Retinal pigment epithelial cell (primary cell): ENCODE measurements at regions not wholly inside any gene's neighbourhood (a gene's known extent, or its start where the extent isn't known, plus 50 kb on each side); places are given as distances from the start of the nearest gene placed in this dataset.

Source experiments
- DNase-seq: peaks from one replicate; pipeline ENCODE4 v3.0.0-alpha.2; 2010; ENCODE audit warnings: low read depth
- H3K4me3 ChIP-seq: 2 replicates; pipeline ENCODE4 v1.5.1; 2011; ENCODE audit warnings: mild to moderate bottlenecking, low read length, control low read depth, moderate library complexity
- TF ChIP-seq, protein P1 (sequence below): conservative IDR thresholded peaks from 2 replicates; pipeline ENCODE4 v1.5.1; 2011; ENCODE audit warnings: low read depth, low read length, control low read depth, inconsistent platforms

DNA sequence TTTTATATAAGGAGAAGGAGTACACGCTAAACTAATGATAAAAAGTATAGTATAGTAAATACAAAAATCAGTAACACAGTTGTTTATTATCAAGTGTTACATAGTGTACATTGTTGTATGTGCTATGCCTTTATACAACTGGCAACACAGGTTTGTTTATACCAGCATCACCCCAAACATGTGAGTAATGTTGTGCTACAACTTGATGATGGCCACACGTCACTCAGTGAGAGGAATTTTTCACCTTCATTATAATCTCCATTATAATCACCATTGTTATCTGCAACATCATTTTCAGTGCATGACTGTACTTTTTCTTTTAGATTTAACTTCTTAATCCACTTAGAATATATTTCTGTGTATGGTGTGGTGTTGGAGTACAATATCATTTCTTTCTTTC is 204.0 kb upstream of the CTNNB1 start:
- no peak overlapping the region for H3K4me3 ChIP-seq
- no peak for DNase-seq
- TF ChIP-seq, protein P1, sequence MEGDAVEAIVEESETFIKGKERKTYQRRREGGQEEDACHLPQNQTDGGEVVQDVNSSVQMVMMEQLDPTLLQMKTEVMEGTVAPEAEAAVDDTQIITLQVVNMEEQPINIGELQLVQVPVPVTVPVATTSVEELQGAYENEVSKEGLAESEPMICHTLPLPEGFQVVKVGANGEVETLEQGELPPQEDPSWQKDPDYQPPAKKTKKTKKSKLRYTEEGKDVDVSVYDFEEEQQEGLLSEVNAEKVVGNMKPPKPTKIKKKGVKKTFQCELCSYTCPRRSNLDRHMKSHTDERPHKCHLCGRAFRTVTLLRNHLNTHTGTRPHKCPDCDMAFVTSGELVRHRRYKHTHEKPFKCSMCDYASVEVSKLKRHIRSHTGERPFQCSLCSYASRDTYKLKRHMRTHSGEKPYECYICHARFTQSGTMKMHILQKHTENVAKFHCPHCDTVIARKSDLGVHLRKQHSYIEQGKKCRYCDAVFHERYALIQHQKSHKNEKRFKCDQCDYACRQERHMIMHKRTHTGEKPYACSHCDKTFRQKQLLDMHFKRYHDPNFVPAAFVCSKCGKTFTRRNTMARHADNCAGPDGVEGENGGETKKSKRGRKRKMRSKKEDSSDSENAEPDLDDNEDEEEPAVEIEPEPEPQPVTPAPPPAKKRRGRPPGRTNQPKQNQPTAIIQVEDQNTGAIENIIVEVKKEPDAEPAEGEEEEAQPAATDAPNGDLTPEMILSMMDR, result no peak

DNA sequence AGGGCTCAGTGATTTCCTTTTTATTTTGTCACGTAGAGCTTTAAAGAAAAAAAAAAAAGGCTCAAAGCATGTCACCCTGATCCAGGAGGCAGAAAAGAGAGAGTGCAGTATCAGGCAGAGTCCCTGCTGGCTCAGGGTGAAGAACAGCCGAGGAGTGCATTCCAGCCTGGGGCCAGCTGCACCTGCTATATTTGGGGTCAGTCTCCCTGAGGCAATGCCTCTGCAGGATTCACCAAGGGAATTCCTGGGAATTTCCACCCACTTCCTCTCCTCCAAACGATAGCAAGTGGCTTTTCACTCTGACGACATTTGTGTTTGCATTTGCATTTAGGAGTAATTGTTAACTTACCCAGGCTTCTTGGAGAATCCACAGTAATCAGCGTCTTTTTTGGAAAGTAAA is 202.9 kb upstream of the CTNNB1 start:
- no peak overlapping the region for H3K4me3 ChIP-seq
- TF ChIP-seq, protein P1, result no peak
- no peak for DNase-seq

DNA sequence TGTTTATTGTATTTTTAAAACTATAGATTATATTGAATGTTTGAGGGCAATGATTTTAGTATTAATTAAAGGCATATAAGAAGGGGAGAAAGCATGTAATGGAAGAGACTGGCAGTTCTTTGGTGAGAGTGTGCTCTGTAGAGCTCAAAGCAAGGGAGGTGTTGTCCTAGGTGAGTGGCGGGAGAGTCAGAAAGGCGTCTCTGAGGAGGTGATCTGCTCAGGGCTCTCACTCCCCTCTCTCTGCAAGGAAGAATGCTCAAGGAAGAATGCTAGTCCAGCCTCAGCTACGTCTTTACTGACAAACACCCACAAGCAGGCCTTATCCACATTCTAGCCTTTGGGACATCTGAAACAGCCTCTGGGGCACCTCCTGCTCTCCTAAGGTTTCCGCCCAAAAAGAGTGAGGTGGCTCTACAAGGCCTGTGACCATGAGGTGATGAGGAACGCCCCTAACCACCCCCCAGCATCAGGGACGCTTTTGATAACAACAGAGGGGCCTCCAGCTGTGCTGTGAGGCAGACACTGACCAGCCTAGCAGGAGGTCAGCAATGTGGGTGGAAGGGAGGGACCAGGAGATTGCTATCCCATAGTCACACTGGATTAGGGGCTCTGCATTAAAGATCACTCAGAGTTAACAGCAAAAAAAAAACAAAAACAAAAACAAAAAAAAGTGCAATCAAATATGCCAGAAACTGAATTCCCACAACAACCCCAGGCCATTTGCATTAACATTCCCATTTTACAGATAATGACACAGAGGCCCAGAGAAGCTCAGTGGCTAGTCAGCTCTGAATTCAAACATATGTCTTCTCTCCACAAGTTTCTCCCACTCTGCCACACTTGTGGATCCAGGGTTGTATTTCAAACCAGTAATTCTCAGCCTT is 202.2 kb upstream of the CTNNB1 start:
- DNase-seq, result no peak
- no peak overlapping the region for H3K4me3 ChIP-seq
- TF ChIP-seq, protein P1, result no peak

DNA sequence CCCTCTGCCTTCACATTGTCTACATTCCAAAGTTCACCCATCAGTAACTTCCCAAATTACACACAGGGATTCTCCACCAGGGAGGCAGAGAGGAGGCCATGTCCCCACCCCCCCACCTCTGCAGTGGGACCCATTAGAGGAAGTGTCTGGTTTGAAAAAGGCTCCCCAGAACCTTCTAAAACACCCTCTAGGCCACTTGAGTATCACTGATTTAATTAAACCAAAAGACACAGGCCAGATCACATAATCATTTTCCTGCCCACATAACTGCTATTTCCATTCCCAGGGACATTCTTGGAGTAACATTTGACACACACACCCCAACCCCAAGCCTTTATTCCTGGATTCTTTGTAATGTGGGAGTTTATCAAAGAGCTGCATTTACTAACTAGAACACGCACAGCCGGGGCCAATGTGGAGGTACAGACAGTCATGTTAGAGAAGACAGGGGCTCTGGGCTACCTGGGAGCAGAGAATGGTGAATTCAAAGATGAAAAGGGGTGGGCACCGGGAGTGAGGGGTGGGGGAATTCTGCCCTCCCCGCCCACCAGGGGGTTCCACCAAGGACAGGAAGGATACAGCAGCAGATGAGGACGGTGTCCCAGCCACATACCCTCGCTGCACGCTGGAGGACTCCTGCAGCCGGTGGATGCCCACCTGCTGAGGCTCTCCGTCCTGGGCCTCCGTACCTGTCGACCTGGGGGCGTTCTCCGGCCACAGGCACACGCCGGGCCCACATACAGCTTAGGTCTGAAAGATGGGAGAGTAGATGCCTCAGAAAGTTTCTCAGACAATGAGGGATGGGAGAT is 201.4 kb upstream of the CTNNB1 start:
- DNase-seq, result no peak
- TF ChIP-seq, protein P1, result no peak
- H3K4me3 ChIP-seq, result no peak overlapping the region

DNA sequence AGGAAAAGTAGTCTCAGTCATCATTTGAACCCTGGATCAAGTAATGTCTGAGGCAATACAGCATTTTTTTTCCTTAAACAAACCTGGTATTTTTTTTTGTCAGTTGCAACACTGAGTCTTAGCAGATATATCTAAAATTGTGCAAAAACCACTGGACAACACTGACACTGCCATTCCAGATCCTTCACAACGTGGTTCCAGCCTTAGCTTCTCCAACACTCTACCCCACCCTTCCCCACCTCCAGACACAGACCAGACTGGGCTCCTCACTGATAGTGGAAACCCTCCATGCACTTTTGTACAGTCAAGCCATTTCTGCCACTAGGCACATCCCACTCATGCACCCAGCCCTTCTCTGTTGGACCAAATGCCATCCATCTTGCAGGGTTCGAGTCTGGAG is 199.6 kb upstream of the CTNNB1 start:
- H3K4me3 ChIP-seq, result no peak overlapping the region
- no peak for DNase-seq
- TF ChIP-seq, protein P1, result no peak

DNA sequence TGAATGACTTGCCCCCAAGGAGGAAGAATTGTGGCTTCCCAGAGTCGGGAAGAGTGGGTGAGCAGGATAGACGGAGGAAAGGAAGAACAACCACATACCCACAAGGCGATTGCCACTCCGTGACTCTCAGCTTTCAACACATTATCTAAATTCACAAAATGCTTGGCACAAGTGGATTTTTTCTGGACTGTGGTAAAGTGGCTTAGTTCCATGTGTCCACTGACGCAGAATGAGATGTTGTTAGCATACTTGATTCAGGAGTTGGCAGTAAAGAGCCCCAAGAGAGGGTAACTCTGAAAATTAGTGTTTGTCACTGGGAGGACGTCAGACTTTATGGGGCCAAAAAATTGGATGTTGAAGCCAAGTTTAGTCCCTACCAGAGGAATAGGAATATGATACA is 198.8 kb upstream of the CTNNB1 start:
- H3K4me3 ChIP-seq, result no peak overlapping the region
- DNase-seq, result no peak
- TF ChIP-seq, protein P1, result no peak

DNA sequence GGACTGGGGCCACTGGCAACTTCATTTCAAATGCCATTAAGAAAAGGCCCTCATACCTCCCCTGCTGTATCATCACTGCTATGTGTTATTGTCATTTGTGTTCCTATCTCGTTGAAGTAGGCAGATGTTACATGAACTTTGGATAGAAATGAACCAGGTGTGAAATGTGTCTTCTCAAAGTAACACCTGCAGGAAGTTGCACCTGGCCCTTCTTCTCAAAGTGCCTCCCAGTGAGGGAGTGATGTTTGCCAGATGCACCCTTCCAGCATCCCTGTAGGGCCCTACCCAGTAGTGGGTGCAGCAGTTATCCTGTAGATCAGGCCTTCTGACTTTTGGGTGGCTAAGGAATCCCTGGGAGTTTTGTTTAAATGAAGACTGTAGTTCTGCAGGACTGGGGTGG is 197.7 kb upstream of the CTNNB1 start:
- DNase-seq, result no peak
- H3K4me3 ChIP-seq, result no peak overlapping the region
- TF ChIP-seq, protein P1, result no peak
